GM23248 (cell line): ENCODE measurements at regions not wholly inside any gene's neighbourhood (a gene's known extent, or its start where the extent isn't known, plus 50 kb on each side); places are given as distances from the start of the nearest gene placed in this dataset.

Experiments
- DNase-seq: peaks from one replicate; pipeline ENCODE4 v3.0.0-alpha.2; 2015
- H2AFZ ChIP-seq: fragments of 200-600 bp; sonication (generic); 2 replicates; pipeline ENCODE4 v1.6.1; 2016; ENCODE audit warnings: antibody characterized with exemption
- H3F3A ChIP-seq: fragments of 200-600 bp; sonication (generic); 2 replicates; pipeline ENCODE4 v1.6.1; 2016; ENCODE audit warnings: mild to moderate bottlenecking, antibody characterized with exemption, mixed run types; ENCODE audit not compliant: insufficient read depth
- H3K27ac ChIP-seq: fragments of 200-600 bp; sonication (generic); 2 replicates; pipeline ENCODE4 v1.5.1; 2016; ENCODE audit warnings: mild to moderate bottlenecking
- H3K27me3 ChIP-seq: fragments of 200-600 bp; sonication (generic); replicated peaks from 2 replicates; pipeline ENCODE4 v1.6.1; 2016; ENCODE audit warnings: mild to moderate bottlenecking; ENCODE audit not compliant: insufficient read depth
- H3K36me3 ChIP-seq: fragments of 200-600 bp; sonication (generic); 2 replicates; pipeline ENCODE4 v1.6.1; 2016; ENCODE audit warnings: low read depth, mild to moderate bottlenecking
- H3K4me1 ChIP-seq: fragments of 200-600 bp; sonication (generic); 2 replicates; pipeline ENCODE4 v1.6.1; 2016; ENCODE audit warnings: mild to moderate bottlenecking; ENCODE audit not compliant: insufficient read depth
- H3K4me2 ChIP-seq: fragments of 200-600 bp; sonication (generic); one replicate; pipeline ENCODE4 v1.6.1; 2016; ENCODE audit warnings: mild to moderate bottlenecking; ENCODE audit not compliant: unreplicated experiment
- H3K4me3 ChIP-seq: fragments of 200-600 bp; sonication (generic); 2 replicates; pipeline ENCODE4 v1.5.1; 2016; ENCODE audit warnings: mild to moderate bottlenecking
- H3K79me2 ChIP-seq: fragments of 200-600 bp; sonication (generic); 2 replicates; pipeline ENCODE4 v1.6.1; 2016; ENCODE audit warnings: mild to moderate bottlenecking; ENCODE audit not compliant: insufficient read depth
- H3K9ac ChIP-seq: fragments of 200-600 bp; sonication (generic); 2 replicates; pipeline ENCODE4 v1.6.1; 2016; ENCODE audit warnings: mild to moderate bottlenecking
- H3K9me2 ChIP-seq: fragments of 200-600 bp; sonication (generic); 2 replicates; pipeline ENCODE4 v1.6.1; 2016; ENCODE audit warnings: mixed run types, mild to moderate bottlenecking, moderate library complexity; ENCODE audit not compliant: insufficient read depth
- H3K9me3 ChIP-seq: fragments of 200-600 bp; sonication (generic); one replicate; pipeline ENCODE4 v1.6.1; 2017; ENCODE audit warnings: low read depth
- H4K20me1 ChIP-seq: fragments of 200-600 bp; sonication (generic); 2 replicates; pipeline ENCODE4 v1.6.0; 2016; ENCODE audit not compliant: insufficient read depth
- EZH2 ChIP-seq: fragments of 200-600 bp; sonication (generic); IDR thresholded peaks from 2 replicates; pipeline ENCODE4 v1.6.1; 2018; ENCODE audit warnings: antibody characterized with exemption, mild to moderate bottlenecking; ENCODE audit not compliant: insufficient read depth, poor library complexity, severe bottlenecking
- EZH2phosphoT487 ChIP-seq: fragments of 200-600 bp; sonication (generic); IDR thresholded peaks from 2 replicates; pipeline ENCODE4 v1.6.1; 2018; ENCODE audit warnings: antibody characterized with exemption, moderate library complexity, mild to moderate bottlenecking, low read depth; ENCODE audit not compliant: insufficient read depth
- WGBS, 2 experiments: methylation state at CpG; one replicate each; pipeline ENCODE4 v1.1.6; 2015 to 2017; ENCODE audit warnings: low lambda C conversion rate in 2 of 2, low coverage in 1 of 2; ENCODE audit errors: missing lambda C conversion rate in 2 of 2; 5-methylcytosine and 5-hydroxymethylcytosine counted together
- in situ Hi-C: fragments of 300-500 bp; cut with MboI; formaldehyde crosslinking; loops from 2 replicates; pipeline ENCODE4 v1.15.0; 2020

DNA sequence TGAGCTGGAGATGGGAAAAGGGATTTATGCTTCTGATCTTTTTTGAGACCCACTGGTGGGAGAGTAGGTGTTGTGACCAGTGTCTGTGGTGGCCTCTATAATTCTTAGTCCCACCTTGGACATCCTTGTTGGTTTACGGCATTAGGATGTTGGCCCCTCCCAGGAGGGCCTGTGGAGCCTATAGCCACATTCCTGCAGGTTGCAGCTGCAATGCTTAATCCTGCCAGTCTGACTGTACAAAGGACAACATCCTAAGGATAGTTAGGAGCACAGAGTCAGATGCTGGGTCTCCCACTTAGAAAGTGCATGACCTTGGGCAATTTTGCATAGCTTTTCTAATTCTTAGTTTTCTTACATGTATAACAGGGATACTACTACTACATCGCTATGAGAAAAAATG lies 150.9 kb upstream of the SLC38A2 start:
- Histone ChIP-seq H3K79me2 (peaks cover 18% of the 10 kb centered on the region), H2AFZ (peak overlapping the region; percentile 78; the same call in 1 of the 2 replicates), H4K20me1 (no peaks in the 10 kb centered on the region), H3K9me3 (no peaks in the 10 kb centered on the region), H3K27ac (peak overlapping the region; percentile 98), H3K4me2 (peak overlapping the region; percentile 83), H3K27me3 (no peaks in the 10 kb centered on the region), H3K4me1 (peaks cover 40% of the 10 kb centered on the region), H3K4me3 (peak overlapping the region; percentile 65), H3K9ac (peak overlapping the region; percentile 78), H3K9me2 (no peaks in the 10 kb centered on the region), H3K36me3 (no peaks in the 10 kb centered on the region), H3F3A (peaks cover 35% of the 10 kb centered on the region)
- 77 to 88% methylated on average over 2 of the region's 2 CpGs for WGBS, 2 experiments
- no peak for TF ChIP-seq EZH2phosphoT487
- TF ChIP-seq EZH2, result no peak
- no peak for DNase-seq
- in situ Hi-C loops, result no loop called here

DNA sequence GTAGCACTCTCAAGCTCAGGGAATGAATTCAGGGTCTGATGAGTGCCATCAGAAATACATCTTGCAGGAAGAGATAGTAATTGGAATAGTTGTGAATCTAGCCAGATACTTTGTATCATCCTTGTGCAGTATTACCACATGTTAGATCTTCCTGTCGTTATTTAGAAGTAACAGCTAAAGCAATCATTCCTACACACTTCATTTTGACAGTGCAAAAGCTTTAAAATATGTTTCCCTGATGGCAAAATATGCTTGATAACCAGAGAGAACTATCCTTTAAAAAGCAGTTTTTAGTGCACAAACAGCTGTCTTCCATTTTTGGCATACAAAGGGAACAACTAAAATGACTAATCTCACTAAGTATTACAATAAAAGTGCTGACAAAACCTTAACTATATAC lies 149.5 kb upstream of the SLC38A2 start:
- DNase-seq, result peak; percentile 52
- H3K27me3 ChIP-seq, result no peaks in the 10 kb centered on the region
- H2AFZ ChIP-seq, result peak overlapping the region; percentile 18; the same call in 1 of the 2 replicates
- H3K4me2 ChIP-seq, result peak overlapping the region; percentile 50
- H3F3A ChIP-seq, result peaks cover 35% of the 10 kb centered on the region
- H4K20me1 ChIP-seq, result no peaks in the 10 kb centered on the region
- no peak for TF ChIP-seq EZH2
- no peak for TF ChIP-seq EZH2phosphoT487
- no peak overlapping the region for H3K9ac ChIP-seq
- H3K9me3 ChIP-seq, result no peaks in the 10 kb centered on the region
- no peaks in the 10 kb centered on the region for H3K36me3 ChIP-seq
- in situ Hi-C loops, result no loop called here
- H3K4me3 ChIP-seq, result peak overlapping the region; percentile 27
- no peaks in the 10 kb centered on the region for H3K9me2 ChIP-seq
- peak overlapping the region; percentile 98 for H3K27ac ChIP-seq
- H3K79me2 ChIP-seq, result peaks cover 18% of the 10 kb centered on the region
- 2 to 5% methylated on average over 1 of the region's 1 CpG for WGBS, 2 experiments
- peaks cover 40% of the 10 kb centered on the region for H3K4me1 ChIP-seq

DNA sequence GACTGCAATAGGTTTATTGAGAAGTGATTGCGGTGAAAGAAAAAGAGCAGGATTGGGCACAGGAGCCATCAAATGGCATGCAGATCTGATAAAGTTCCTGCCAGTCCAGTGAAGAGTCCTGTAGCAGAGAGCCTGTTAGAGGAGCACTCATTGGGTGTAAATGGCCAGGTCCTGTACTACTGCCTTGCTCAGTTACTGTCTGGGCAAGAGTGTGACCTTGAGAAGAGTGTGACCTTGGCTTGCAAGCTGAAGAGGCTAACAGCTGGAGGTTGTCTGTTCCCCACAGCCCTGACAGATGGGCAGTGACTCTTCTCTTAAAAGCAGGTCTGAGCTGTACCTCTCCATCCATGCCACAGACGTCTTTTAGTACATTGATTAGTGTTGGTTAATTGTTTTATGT lies 148.6 kb upstream of the SLC38A2 start:
- H3F3A ChIP-seq, result peaks cover 35% of the 10 kb centered on the region
- no peak overlapping the region for H2AFZ ChIP-seq
- no peak overlapping the region for H3K4me3 ChIP-seq
- no peak overlapping the region for H3K9ac ChIP-seq
- TF ChIP-seq EZH2phosphoT487, result no peak
- no peak for TF ChIP-seq EZH2
- H3K4me1 ChIP-seq, result peaks cover 40% of the 10 kb centered on the region
- H3K79me2 ChIP-seq, result peaks cover 18% of the 10 kb centered on the region
- DNase-seq, result no peak
- H3K9me2 ChIP-seq, result no peaks in the 10 kb centered on the region
- in situ Hi-C loops, result no loop called here
- WGBS, 2 experiments, result 95 to 100% methylated on average over 2 of the region's 2 CpGs
- no peak overlapping the region for H3K4me2 ChIP-seq
- H3K9me3 ChIP-seq, result no peaks in the 10 kb centered on the region
- H3K27me3 ChIP-seq, result no peaks in the 10 kb centered on the region
- H3K36me3 ChIP-seq, result no peaks in the 10 kb centered on the region
- no peaks in the 10 kb centered on the region for H4K20me1 ChIP-seq
- no peak overlapping the region for H3K27ac ChIP-seq

DNA sequence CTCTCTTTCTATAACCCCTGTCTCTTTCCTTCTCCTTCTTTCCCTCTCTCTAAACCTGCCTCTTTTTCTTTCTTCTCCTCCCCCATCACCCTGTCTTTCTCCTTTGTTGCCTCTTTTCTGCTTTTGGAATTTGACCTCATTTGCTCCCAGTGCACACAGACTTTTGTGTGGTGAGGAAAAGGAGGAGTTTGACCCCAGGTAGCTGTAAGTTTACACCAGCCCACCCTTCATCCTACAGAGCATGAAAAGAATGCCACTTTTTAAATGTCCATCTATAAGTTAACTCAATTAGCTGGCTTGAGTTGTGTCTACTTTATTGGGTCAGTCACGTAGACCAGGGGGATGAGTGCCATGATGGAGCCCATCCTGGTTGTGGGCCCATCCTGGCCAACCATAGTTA lies 146.8 kb upstream of the SLC38A2 start:
- 92 to 96% methylated on average over 1 of the region's 1 CpG for WGBS, 2 experiments
- H4K20me1 ChIP-seq, result no peaks in the 10 kb centered on the region
- H3K9me2 ChIP-seq, result no peaks in the 10 kb centered on the region
- no peak overlapping the region for H3K4me2 ChIP-seq
- H3K9me3 ChIP-seq, result no peaks in the 10 kb centered on the region
- H3K27ac ChIP-seq, result no peak overlapping the region
- H3K4me1 ChIP-seq, result peaks cover 25% of the 10 kb centered on the region
- no peak for TF ChIP-seq EZH2
- no peak for TF ChIP-seq EZH2phosphoT487
- no peaks in the 10 kb centered on the region for H3K36me3 ChIP-seq
- peaks cover 18% of the 10 kb centered on the region for H3K79me2 ChIP-seq
- no peak overlapping the region for H2AFZ ChIP-seq
- H3K9ac ChIP-seq, result no peak overlapping the region
- H3K27me3 ChIP-seq, result no peaks in the 10 kb centered on the region
- in situ Hi-C loops, result no loop called here
- DNase-seq, result no peak
- peaks cover 19% of the 10 kb centered on the region for H3F3A ChIP-seq
- no peak overlapping the region for H3K4me3 ChIP-seq

DNA sequence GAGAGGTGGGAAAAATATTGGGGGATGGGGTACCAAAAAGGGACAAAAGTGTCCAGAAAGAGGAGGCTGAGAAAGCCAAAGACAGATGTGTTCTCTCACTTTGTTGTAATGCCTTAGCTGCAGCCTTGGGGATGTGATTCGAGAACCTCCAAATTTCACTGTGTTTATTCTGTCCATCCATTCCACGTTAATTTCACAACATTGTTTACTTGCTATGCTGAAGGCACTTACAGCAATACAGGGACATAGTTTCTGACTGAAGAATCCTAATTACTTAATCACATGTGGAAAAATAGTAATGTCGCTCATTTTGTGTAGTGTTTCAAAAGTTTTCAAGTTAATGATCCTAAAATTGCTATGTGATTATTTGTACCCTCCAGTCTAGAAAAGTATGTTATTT lies 146.2 kb upstream of the SLC38A2 start:
- in situ Hi-C loops, result no loop called here
- peaks cover 18% of the 10 kb centered on the region for H3K79me2 ChIP-seq
- peaks cover 14% of the 10 kb centered on the region for H3F3A ChIP-seq
- no peak overlapping the region for H3K9ac ChIP-seq
- 77 to 88% methylated on average over 3 of the region's 3 CpGs for WGBS, 2 experiments
- no peaks in the 10 kb centered on the region for H3K27me3 ChIP-seq
- no peaks in the 10 kb centered on the region for H4K20me1 ChIP-seq
- H3K4me3 ChIP-seq, result no peak overlapping the region
- H3K4me2 ChIP-seq, result no peak overlapping the region
- H3K9me3 ChIP-seq, result no peaks in the 10 kb centered on the region
- H2AFZ ChIP-seq, result no peak overlapping the region
- no peaks in the 10 kb centered on the region for H3K36me3 ChIP-seq
- TF ChIP-seq EZH2 (no peak), EZH2phosphoT487 (no peak)
- H3K4me1 ChIP-seq, result peaks cover 20% of the 10 kb centered on the region
- no peak for DNase-seq
- H3K9me2 ChIP-seq, result no peaks in the 10 kb centered on the region
- no peak overlapping the region for H3K27ac ChIP-seq
